NCI-H146 treated with DMSO at 0.1 percent for 48 hours (cell line): ENCODE measurements at regions not wholly inside any gene's neighbourhood (a gene's known extent, or its start where the extent isn't known, plus 50 kb on each side); places are given as distances from the start of the nearest gene placed in this dataset.

Experiments used
- DNase-seq: peaks from one replicate; lab custom pipeline; 2025; ENCODE audit not compliant: unreplicated experiment; lab: John Stamatoyannopoulos, UW

- no peak for DNase-seq
Observed at GRCh38 chr2:9156483-9156882, 50.1 kb upstream of the ASAP2 start.

GRCh38 chr2:9154061-9154460 lies 52.6 kb upstream of the ASAP2 start:
- no peak for DNase-seq

- no peak for DNase-seq
Observed at GRCh38 chr2:9153643-9153980, 53.0 kb upstream of the ASAP2 start.

GRCh38 chr2:9152975-9153642 lies 53.5 kb upstream of the ASAP2 start:
- no peak for DNase-seq

GRCh38 chr2:9150906-9151305 lies 55.7 kb upstream of the ASAP2 start:
- no peak for DNase-seq

GRCh38 chr2:9150568-9150900 lies 56.1 kb upstream of the ASAP2 start:
- DNase-seq = no peak

- DNase-seq = no peak
Observed at GRCh38 chr2:9149726-9150567, 56.7 kb upstream of the ASAP2 start.

- no peak for DNase-seq
Observed at GRCh38 chr2:9149388-9149660, 57.3 kb upstream of the ASAP2 start.

- no peak for DNase-seq
Observed at GRCh38 chr2:9146646-9147045, 60.0 kb upstream of the ASAP2 start.

- DNase-seq = no peak
Observed at GRCh38 chr2:9145752-9146430, 60.7 kb upstream of the ASAP2 start.

GRCh38 chr2:9145109-9145751 lies 61.4 kb upstream of the ASAP2 start:
- no peak for DNase-seq

GRCh38 chr2:9144617-9145016 lies 62.0 kb upstream of the ASAP2 start:
- DNase-seq = no peak

GRCh38 chr2:9144046-9144445 lies 62.6 kb upstream of the ASAP2 start:
- no peak for DNase-seq

- DNase-seq = no peak
Observed at GRCh38 chr2:9143264-9143815, 63.3 kb upstream of the ASAP2 start.

GRCh38 chr2:9142551-9143263 lies 63.9 kb upstream of the ASAP2 start:
- DNase-seq = peak; percentile 33

- DNase-seq = no peak
Observed at GRCh38 chr2:9141706-9142460, 64.7 kb upstream of the ASAP2 start.

GRCh38 chr2:9141091-9141667 lies 65.4 kb upstream of the ASAP2 start:
- no peak for DNase-seq

- DNase-seq = no peak
Observed at GRCh38 chr2:9140645-9141044, 66.0 kb upstream of the ASAP2 start.

- peak; percentile 23 for DNase-seq
Observed at GRCh38 chr2:9139491-9140443, 66.8 kb upstream of the ASAP2 start.
